Type B pancreatic cell (in vitro differentiated cells): ENCODE measurements at regions not wholly inside any gene's neighbourhood (a gene's known extent, or its start where the extent isn't known, plus 50 kb on each side); places are given as distances from the start of the nearest gene placed in this dataset.
"Not testable (repeated sequence)": the region's sequence is repeated elsewhere in the genome, so short reads cannot be mapped to it uniquely, and the experiment has no call there.

Source experiments
- DNase-seq: peaks from one replicate; pipeline ENCODE4 v3.0.0; 2021; ENCODE audit warnings: mixed read lengths; ENCODE audit not compliant: unreplicated experiment; ENCODE audit errors: extremely low spot score
- H3K27ac Mint-ChIP-seq: 2 replicates; pipeline ENCODE4 v1.8.0; 2021; ENCODE audit warnings: mild to moderate bottlenecking, mixed read lengths
- H3K27me3 Mint-ChIP-seq: 2 replicates; pipeline ENCODE4 v1.8.0; 2021; ENCODE audit warnings: mixed read lengths
- H3K36me3 Mint-ChIP-seq: 2 replicates; pipeline ENCODE4 v1.8.0; 2021; ENCODE audit warnings: mixed read lengths
- H3K4me1 Mint-ChIP-seq: one replicate; pipeline ENCODE4 v1.8.0; 2021; ENCODE audit warnings: mixed read lengths; ENCODE audit not compliant: unreplicated experiment
- H3K4me3 Mint-ChIP-seq: 2 replicates; pipeline ENCODE4 v1.8.0; 2021; ENCODE audit warnings: mild to moderate bottlenecking, mixed read lengths
- H3K9me3 Mint-ChIP-seq: 2 replicates; pipeline ENCODE4 v1.8.0; 2021; ENCODE audit warnings: mixed read lengths
- TF ChIP-seq, protein P1 (sequence below): fragments of 200-600 bp; sonication (generic); conservative IDR thresholded peaks from 2 replicates; pipeline ENCODE4 v1.5.0; 2021; ENCODE audit warnings: antibody characterized with exemption, mild to moderate bottlenecking

GRCh38 chr14:97137705-97138104 lies 340.5 kb downstream of the VRK1 start:
- H3K4me3 Mint-ChIP-seq: no peak overlapping the region
- H3K36me3 Mint-ChIP-seq: no peaks in the 10 kb centered on the region
- H3K27ac Mint-ChIP-seq: no peak overlapping the region
- peaks cover 3% of the 10 kb centered on the region for H3K27me3 Mint-ChIP-seq
- H3K4me1 Mint-ChIP-seq: no peaks in the 10 kb centered on the region
- no peak for DNase-seq
- TF ChIP-seq, protein P1, sequence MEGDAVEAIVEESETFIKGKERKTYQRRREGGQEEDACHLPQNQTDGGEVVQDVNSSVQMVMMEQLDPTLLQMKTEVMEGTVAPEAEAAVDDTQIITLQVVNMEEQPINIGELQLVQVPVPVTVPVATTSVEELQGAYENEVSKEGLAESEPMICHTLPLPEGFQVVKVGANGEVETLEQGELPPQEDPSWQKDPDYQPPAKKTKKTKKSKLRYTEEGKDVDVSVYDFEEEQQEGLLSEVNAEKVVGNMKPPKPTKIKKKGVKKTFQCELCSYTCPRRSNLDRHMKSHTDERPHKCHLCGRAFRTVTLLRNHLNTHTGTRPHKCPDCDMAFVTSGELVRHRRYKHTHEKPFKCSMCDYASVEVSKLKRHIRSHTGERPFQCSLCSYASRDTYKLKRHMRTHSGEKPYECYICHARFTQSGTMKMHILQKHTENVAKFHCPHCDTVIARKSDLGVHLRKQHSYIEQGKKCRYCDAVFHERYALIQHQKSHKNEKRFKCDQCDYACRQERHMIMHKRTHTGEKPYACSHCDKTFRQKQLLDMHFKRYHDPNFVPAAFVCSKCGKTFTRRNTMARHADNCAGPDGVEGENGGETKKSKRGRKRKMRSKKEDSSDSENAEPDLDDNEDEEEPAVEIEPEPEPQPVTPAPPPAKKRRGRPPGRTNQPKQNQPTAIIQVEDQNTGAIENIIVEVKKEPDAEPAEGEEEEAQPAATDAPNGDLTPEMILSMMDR: no peak
- H3K9me3 Mint-ChIP-seq: no peaks in the 10 kb centered on the region

DNA sequence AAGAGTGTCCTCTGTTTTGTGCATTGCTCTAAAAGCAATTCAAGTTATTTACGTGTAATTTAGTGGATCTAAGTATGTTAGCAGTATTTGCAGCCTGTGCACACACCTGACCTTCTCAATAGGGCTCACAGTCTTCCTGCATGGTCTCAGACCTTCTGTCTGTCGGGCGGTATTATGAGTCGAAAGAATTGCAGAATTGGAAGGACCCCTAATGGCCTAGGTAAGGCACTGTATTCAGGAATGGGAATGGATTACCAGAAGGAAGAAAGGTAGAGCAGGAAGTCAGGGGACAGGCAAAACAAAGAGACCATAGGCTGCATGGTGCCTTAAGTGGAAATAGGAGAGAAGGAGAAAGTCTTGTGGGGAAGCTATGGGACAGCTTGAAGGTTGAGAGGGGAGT lies 341.6 kb downstream of the VRK1 start:
- DNase-seq: no peak
- H3K27ac Mint-ChIP-seq: no peak overlapping the region
- no peaks in the 10 kb centered on the region for H3K36me3 Mint-ChIP-seq
- no peak overlapping the region for H3K4me3 Mint-ChIP-seq
- no peaks in the 10 kb centered on the region for H3K9me3 Mint-ChIP-seq
- H3K4me1 Mint-ChIP-seq: no peaks in the 10 kb centered on the region
- TF ChIP-seq, protein P1: no peak
- H3K27me3 Mint-ChIP-seq: peaks cover 3% of the 10 kb centered on the region

- no peak overlapping the region for H3K27ac Mint-ChIP-seq
Observed at GRCh38 chr14:97143011-97143410, 345.8 kb downstream of the VRK1 start.

GRCh38 chr14:97143456-97143855 lies 346.3 kb downstream of the VRK1 start:
- TF ChIP-seq, protein P1: no peak
- no peaks in the 10 kb centered on the region for H3K4me1 Mint-ChIP-seq
- peaks cover 11% of the 10 kb centered on the region for H3K27me3 Mint-ChIP-seq
- no peak overlapping the region for H3K27ac Mint-ChIP-seq
- H3K9me3 Mint-ChIP-seq: no peaks in the 10 kb centered on the region
- no peaks in the 10 kb centered on the region for H3K36me3 Mint-ChIP-seq
- no peak for DNase-seq
- H3K4me3 Mint-ChIP-seq: no peak overlapping the region

More at GRCh38 chr14:97143011-97143410, 345.8 kb downstream of the VRK1 start:
- H3K4me1 Mint-ChIP-seq: no peaks in the 10 kb centered on the region
- H3K27me3 Mint-ChIP-seq: peaks cover 11% of the 10 kb centered on the region
- no peaks in the 10 kb centered on the region for H3K36me3 Mint-ChIP-seq
- H3K4me3 Mint-ChIP-seq: no peak overlapping the region
- DNase-seq: no peak
- TF ChIP-seq, protein P1: no peak
- no peaks in the 10 kb centered on the region for H3K9me3 Mint-ChIP-seq

GRCh38 chr14:97148021-97148420 lies 350.8 kb downstream of the VRK1 start:
- not testable (repeated sequence) for H3K9me3 Mint-ChIP-seq, H3K36me3 Mint-ChIP-seq, H3K27me3 Mint-ChIP-seq, H3K4me1 Mint-ChIP-seq, H3K27ac Mint-ChIP-seq, DNase-seq, H3K4me3 Mint-ChIP-seq

DNA sequence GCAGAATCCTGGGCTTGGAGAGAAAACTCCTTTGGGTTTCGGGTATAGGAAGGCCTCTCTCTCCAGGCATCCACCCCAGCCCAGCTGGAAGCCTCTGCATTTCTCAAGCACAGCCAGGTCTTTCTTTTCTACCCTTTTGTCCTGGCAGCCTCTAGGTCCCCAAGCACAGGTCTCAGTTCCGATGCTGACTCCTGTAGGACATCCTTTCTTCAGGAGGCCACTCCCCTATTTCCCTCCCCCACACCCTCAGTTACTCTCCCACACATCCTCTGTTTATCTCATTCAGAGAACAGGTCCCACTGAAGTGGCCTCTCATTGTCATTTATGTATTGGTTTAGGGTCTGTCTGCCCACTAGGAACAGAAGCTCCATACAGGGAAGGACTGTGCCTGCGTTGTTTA lies 352.6 kb downstream of the VRK1 start:
- Mint-ChIP-seq H3K36me3 (no peaks in the 10 kb centered on the region), H3K27ac (no peak overlapping the region), H3K4me3 (no peak overlapping the region), H3K4me1 (no peaks in the 10 kb centered on the region), H3K27me3 (peaks cover 18% of the 10 kb centered on the region), H3K9me3 (no peaks in the 10 kb centered on the region)
- DNase-seq: no peak
- TF ChIP-seq, protein P1: no peak
